ENCODE measurements at regions not wholly inside any gene's neighbourhood (a gene's known extent, or its start where the extent isn't known, plus 50 kb on each side); places are given as distances from the start of the nearest gene placed in this dataset.

DNA sequence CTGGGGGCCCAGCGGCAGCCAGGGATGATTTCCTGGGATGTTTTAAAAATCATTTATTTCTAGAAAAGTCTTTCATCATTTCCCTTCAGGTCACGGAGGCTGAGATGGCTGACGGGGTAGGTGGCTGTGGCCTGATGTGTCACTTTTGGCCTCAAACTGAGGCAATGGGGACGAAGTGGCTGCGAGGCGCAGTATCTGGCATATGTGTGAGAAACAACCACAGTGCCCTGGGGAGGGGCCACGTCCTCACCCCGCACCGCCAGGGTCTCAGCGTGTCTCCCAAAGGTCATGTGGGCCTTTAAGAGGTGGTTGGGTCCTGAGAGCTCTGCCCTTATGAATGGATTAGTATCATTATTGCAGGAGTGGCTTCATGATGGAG lies 120.0 kb downstream of the CEBPB start:
- Histone ChIP-seq H3K9me1 (ENCODE audit: control insufficient read depth, insufficient read depth, low read length) (no peaks in the 10 kb centered on the region), H2AFZ (ENCODE audit: low read depth, low read length) (no peak overlapping the region), H3K4me1 (replicated peaks in 1 of 2; ENCODE audit: control insufficient read depth in 2 of 2, insufficient read depth in 2 of 2, low read length in 2 of 2) (peaks cover 20 to 26% of the 10 kb centered on the region in 2 experiments), H4K20me1 (replicated peaks; ENCODE audit: control insufficient read depth, insufficient read depth, low read length) (no peaks in the 10 kb centered on the region), H3K4me2 (ENCODE audit: insufficient read depth, low read length) (no peak overlapping the region), H3K27ac (ENCODE audit: extremely low read depth, low read depth, low read length) (no peak overlapping the region), H3K27me3 (ENCODE audit: control insufficient read depth in 2 of 2, insufficient read depth in 2 of 2, low read length in 2 of 2) (no peaks in the 10 kb centered on the region), H3K79me2 (ENCODE audit: control insufficient read depth, insufficient read depth, low read length) (no peaks in the 10 kb centered on the region), H3K4me3 (no peak overlapping the region), H3K9me3 (replicated peaks; ENCODE audit: control insufficient read depth, insufficient read depth, low read depth, low read length) (no peaks in the 10 kb centered on the region), H3K36me3 (ENCODE audit: control insufficient read depth, insufficient read depth, low read length) (no peaks in the 10 kb centered on the region), H3K9ac (ENCODE audit: insufficient read depth in 1 of 2, low read depth in 2 of 2, low read length in 2 of 2) (no peak overlapping the region)
- DNase-seq (ENCODE audit: extremely low read depth in 1 of 4, low spot score in 3 of 4), result no peak
- intact Hi-C loops (cut with micrococcal nuclease), result no loop called here
- WGBS (ENCODE audit: insufficient coverage, low coverage, missing lambda C conversion rate), result 52% methylated on average over 10 of the region's 10 CpGs
- BruUV-seq (replicated peaks), result no TSS peak
- TF ChIP-seq, protein P1, sequence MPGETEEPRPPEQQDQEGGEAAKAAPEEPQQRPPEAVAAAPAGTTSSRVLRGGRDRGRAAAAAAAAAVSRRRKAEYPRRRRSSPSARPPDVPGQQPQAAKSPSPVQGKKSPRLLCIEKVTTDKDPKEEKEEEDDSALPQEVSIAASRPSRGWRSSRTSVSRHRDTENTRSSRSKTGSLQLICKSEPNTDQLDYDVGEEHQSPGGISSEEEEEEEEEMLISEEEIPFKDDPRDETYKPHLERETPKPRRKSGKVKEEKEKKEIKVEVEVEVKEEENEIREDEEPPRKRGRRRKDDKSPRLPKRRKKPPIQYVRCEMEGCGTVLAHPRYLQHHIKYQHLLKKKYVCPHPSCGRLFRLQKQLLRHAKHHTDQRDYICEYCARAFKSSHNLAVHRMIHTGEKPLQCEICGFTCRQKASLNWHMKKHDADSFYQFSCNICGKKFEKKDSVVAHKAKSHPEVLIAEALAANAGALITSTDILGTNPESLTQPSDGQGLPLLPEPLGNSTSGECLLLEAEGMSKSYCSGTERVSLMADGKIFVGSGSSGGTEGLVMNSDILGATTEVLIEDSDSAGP (CRISPR knock-in tag; IDR thresholded peaks at IDR 0.05), result 0 out of 2 replicates have a peak, but pooled peaks have one; percentile 23
- TF ChIP-seq ZBTB7A (IDR thresholded peaks at IDR 0.05; ENCODE audit: borderline replicate concordance, control insufficient read depth, low read depth, low read length), result no peak
- ATAC-seq, result no peak
- in situ Hi-C loops (cut with MboI), result no loop called here
- ChIA-PET POLR2A (no interaction called here), CTCF (ENCODE audit: low intra/inter-chr PET ratio) (no interaction called here)
- FAIRE-seq, result no peak

DNA sequence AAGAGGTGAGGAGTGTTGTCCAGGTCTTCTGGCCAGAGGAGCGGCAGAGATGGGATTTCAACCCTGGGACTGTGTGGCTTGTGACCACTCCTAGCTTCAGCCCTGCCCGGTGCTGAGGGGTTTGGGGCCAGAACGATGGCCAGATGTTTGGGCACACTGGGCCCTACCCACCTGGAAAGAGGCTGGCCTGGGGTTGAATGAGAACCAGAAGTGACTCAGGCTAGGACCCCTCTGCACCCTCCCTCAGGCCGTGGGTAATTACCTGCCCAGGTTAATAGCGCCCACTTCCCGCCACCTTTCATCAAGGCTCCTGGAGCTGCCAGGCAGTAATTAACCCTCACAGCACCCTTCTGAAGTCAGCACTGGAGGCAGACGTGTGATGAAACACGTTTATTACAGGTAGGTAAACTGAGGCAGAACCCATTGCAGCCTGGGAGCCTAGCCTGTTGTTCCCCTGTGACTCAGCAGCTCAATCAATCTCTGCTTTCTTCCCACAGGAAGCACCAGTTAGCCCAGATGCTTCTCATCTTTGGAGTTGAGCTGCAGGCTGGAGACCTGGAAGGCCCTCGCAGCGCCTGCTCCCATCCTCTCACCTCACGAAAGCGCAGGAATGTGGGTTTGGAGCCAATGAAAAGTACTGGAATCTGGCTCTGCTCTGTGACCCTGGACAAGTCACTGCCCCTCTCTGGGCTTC lies 120.8 kb downstream of the CEBPB start:
- POLR2A ChIA-PET, result interaction anchor here (0.5 to 0.6 kb wide), 2 partner anchors 11 to 15 kb away, joined by 3 read pairs; no protein-coding TSS in a partner anchor
- in situ Hi-C loops (cut with MboI), result no loop called here
- H3K27ac ChIP-seq (ENCODE audit: extremely low read depth, low read depth, low read length), result no peak overlapping the region
- TF ChIP-seq KDM1A (IDR thresholded peaks at IDR 0.05) (0 out of 4 replicates have a peak, but pooled peaks of 1 of the 2 experiments have one; percentile 5), ZNF253 (CRISPR knock-in tag; conservative IDR thresholded peaks at IDR 0.05) (no peak), ZNF445 (CRISPR knock-in tag; IDR thresholded peaks at IDR 0.05; ENCODE audit: low read depth) (no peak), MECOM (CRISPR knock-in tag; IDR thresholded peaks at IDR 0.05) (no peak), ZFP36 (IDR thresholded peaks at IDR 0.05; ENCODE audit: low read depth, low read length, partially characterized antibody) (peak; percentile 48), FIP1L1 (IDR thresholded peaks at IDR 0.05; ENCODE audit: low read depth, low read length, poor library complexity, severe bottlenecking) (no peak), HMGN3 (IDR thresholded peaks at IDR 0.05; ENCODE audit: borderline replicate concordance, extremely low read depth, insufficient read length, low read depth, low read length) (no peak)
- TF ChIP-seq, protein P2, sequence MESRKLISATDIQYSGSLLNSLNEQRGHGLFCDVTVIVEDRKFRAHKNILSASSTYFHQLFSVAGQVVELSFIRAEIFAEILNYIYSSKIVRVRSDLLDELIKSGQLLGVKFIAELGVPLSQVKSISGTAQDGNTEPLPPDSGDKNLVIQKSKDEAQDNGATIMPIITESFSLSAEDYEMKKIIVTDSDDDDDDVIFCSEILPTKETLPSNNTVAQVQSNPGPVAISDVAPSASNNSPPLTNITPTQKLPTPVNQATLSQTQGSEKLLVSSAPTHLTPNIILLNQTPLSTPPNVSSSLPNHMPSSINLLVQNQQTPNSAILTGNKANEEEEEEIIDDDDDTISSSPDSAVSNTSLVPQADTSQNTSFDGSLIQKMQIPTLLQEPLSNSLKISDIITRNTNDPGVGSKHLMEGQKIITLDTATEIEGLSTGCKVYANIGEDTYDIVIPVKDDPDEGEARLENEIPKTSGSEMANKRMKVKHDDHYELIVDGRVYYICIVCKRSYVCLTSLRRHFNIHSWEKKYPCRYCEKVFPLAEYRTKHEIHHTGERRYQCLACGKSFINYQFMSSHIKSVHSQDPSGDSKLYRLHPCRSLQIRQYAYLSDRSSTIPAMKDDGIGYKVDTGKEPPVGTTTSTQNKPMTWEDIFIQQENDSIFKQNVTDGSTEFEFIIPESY (CRISPR knock-in tag; IDR thresholded peaks at IDR 0.05), result 0 out of 2 replicates have a peak, but pooled peaks have one; percentile 27

More for the DNA sequence above, 120.8 kb downstream of the CEBPB start:
- Histone ChIP-seq H4K20me1 (replicated peaks; ENCODE audit: control insufficient read depth, insufficient read depth, low read length) (no peaks in the 10 kb centered on the region), H3K79me2 (ENCODE audit: control insufficient read depth, insufficient read depth, low read length) (no peaks in the 10 kb centered on the region), H3K9me1 (ENCODE audit: control insufficient read depth, insufficient read depth, low read length) (no peaks in the 10 kb centered on the region), H2AFZ (ENCODE audit: low read depth, low read length) (no peak overlapping the region), H3K4me1 (replicated peaks in 1 of 2; ENCODE audit: control insufficient read depth in 2 of 2, insufficient read depth in 2 of 2, low read length in 2 of 2) (peaks cover 12 to 18% of the 10 kb centered on the region in 2 experiments), H3K27me3 (ENCODE audit: control insufficient read depth in 2 of 2, insufficient read depth in 2 of 2, low read length in 2 of 2) (no peaks in the 10 kb centered on the region), H3K9me3 (replicated peaks; ENCODE audit: control insufficient read depth, insufficient read depth, low read depth, low read length) (no peaks in the 10 kb centered on the region), H3K36me3 (ENCODE audit: control insufficient read depth, insufficient read depth, low read length) (no peaks in the 10 kb centered on the region), H3K4me3 (no peak overlapping the region), H3K9ac (ENCODE audit: insufficient read depth in 1 of 2, low read depth in 2 of 2, low read length in 2 of 2) (0 out of 4 replicates have a peak overlapping the region, but pooled peaks of 1 of the 2 experiments have one; percentile 29), H3K4me2 (ENCODE audit: insufficient read depth, low read length) (no peak overlapping the region)
- 57% methylated on average over 12 of the region's 12 CpGs for WGBS (ENCODE audit: insufficient coverage, low coverage, missing lambda C conversion rate)
- ATAC-seq (no peak), FAIRE-seq (no peak), DNase-seq (ENCODE audit: extremely low read depth in 1 of 4, low spot score in 3 of 4) (no peak)
- intact Hi-C loops (cut with micrococcal nuclease), result no loop called here
- no TSS peak for BruUV-seq (replicated peaks)
- CTCF ChIA-PET (ENCODE audit: low intra/inter-chr PET ratio), result no interaction called here

All from K562 (cell line).